SU-DHL-6 (cell line): ENCODE measurements at regions not wholly inside any gene's neighbourhood (a gene's known extent, or its start where the extent isn't known, plus 50 kb on each side); places are given as distances from the start of the nearest gene placed in this dataset.

Source experiments
- CTCF ChIP-seq: fragments of 200-600 bp; sonication (generic); IDR thresholded peaks from one replicate; pipeline ENCODE4 v1.5.1; 2017; ENCODE audit warnings: antibody characterized with exemption, mild to moderate bottlenecking, low read length, moderate library complexity; ENCODE audit not compliant: insufficient read depth, poor library complexity, severe bottlenecking
- EZH2phosphoT487 ChIP-seq: fragments of 200-600 bp; sonication (generic), shearing (Covaris generic); conservative IDR thresholded peaks from 2 replicates; pipeline ENCODE4 v1.6.1; 2018; ENCODE audit warnings: mild to moderate bottlenecking, antibody characterized with exemption, low read length, moderate library complexity, mixed read lengths

- TF ChIP-seq CTCF (no peak), EZH2phosphoT487 (no peak)
Measured at GRCh38 chr16:50858877-50859627, 117.2 kb downstream of the CYLD start.
